ENCODE measurements at regions not wholly inside any gene's neighbourhood (a gene's known extent, or its start where the extent isn't known, plus 50 kb on each side); places are given as distances from the start of the nearest gene placed in this dataset.

GRCh38 chr2:120969613-120970355 is 234.1 kb downstream of the GLI2 start:
- no peak for TF ChIP-seq POLR2A (IDR thresholded peaks at IDR 0.05; ENCODE audit: low read depth, low read length)
- TF ChIP-seq POLR2AphosphoS5 (IDR thresholded peaks at IDR 0.05; ENCODE audit: low read depth, low read length) = no peak
- no peak for TF ChIP-seq TAF1 (IDR thresholded peaks at IDR 0.05; ENCODE audit: low read depth, low read length)
